ENCODE measurements at regions not wholly inside any gene's neighbourhood (a gene's known extent, or its start where the extent isn't known, plus 50 kb on each side); places are given as distances from the start of the nearest gene placed in this dataset.

DNA sequence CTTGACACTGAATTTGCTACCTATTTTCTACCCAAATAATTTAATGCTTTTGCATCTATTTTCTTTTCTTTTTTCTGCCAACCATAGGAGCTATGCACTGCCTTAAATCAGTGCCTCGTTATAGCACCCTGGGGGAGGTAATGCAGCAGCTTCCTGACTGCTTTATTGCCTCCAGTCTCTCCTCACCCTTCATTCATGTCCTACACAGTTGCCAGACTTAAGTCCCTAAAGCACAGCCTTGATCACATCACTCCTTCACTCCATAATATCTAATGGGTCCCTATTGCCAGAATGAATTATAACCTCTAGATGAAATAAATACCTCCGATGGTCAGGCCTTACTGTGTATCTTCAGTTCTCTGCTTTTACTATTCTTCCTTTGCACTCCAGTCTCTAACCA lies 211.2 kb upstream of the GLRA1 start:
- Mint-ChIP-seq H3K9me3 (ENCODE audit: low read depth) (peaks cover 8% of the 10 kb centered on the region), H3K27me3 (ENCODE audit: low read depth) (peaks cover 18% of the 10 kb centered on the region), H3K4me3 (ENCODE audit: unreplicated experiment) (no peak overlapping the region), H3K36me3 (ENCODE audit: low read depth) (no peaks in the 10 kb centered on the region), H3K4me1 (ENCODE audit: low read depth) (peaks cover 32% of the 10 kb centered on the region), H3K27ac (ENCODE audit: unreplicated experiment) (no peak overlapping the region)
- TF ChIP-seq CTCF (IDR thresholded peaks at IDR 0.05), result no peak
- DNase-seq (ENCODE audit: low spot score), result no peak

DNA sequence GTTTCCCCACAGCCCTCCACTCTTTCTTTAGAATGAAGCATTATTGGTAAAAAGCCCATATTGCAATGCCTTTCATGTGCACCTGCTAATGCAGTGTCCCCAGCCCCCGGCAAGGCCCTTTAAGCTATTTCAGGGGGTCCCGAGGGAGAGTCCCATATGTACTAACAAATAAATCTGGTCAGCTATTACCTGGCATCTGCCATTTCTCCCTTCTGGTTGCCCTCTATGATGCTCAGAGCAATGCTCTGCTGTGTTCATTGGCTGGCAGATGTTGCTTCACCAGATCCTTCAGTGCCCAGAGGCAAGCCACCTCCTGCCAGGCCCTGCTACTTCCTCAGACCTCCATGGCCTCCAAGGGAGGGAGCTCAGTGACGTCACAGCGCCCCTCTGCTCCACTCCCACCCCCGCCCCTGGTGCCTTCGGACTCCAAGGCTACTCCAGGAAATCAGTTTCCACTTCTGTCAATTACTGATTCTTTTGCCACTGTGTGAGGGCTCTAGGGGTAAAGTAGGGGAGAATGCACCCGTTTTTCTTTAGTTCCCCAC lies 201.1 kb upstream of the GLRA1 start:
- Mint-ChIP-seq H3K27me3 (ENCODE audit: low read depth) (peaks cover 19% of the 10 kb centered on the region), H3K4me3 (ENCODE audit: unreplicated experiment) (no peak overlapping the region), H3K27ac (ENCODE audit: unreplicated experiment) (no peak overlapping the region), H3K36me3 (ENCODE audit: low read depth) (no peaks in the 10 kb centered on the region), H3K9me3 (ENCODE audit: low read depth) (no peaks in the 10 kb centered on the region), H3K4me1 (ENCODE audit: low read depth) (peaks cover 6% of the 10 kb centered on the region)
- TF ChIP-seq CTCF (IDR thresholded peaks at IDR 0.05), result no peak
- DNase-seq (ENCODE audit: low spot score), result no peak

GRCh38 chr5:152124409-152125041 lies 199.9 kb upstream of the GLRA1 start:
- H3K4me3 Mint-ChIP-seq (ENCODE audit: unreplicated experiment), result no peak overlapping the region
- peaks cover 6% of the 10 kb centered on the region for H3K4me1 Mint-ChIP-seq (ENCODE audit: low read depth)
- DNase-seq (ENCODE audit: low spot score), result no peak
- H3K9me3 Mint-ChIP-seq (ENCODE audit: low read depth), result no peaks in the 10 kb centered on the region
- H3K27me3 Mint-ChIP-seq (ENCODE audit: low read depth), result peaks cover 26% of the 10 kb centered on the region
- H3K36me3 Mint-ChIP-seq (ENCODE audit: low read depth), result no peaks in the 10 kb centered on the region
- H3K27ac Mint-ChIP-seq (ENCODE audit: unreplicated experiment), result no peak overlapping the region
- no peak for TF ChIP-seq CTCF (IDR thresholded peaks at IDR 0.05)

- Mint-ChIP-seq H3K4me3 (ENCODE audit: unreplicated experiment) (no peak overlapping the region), H3K4me1 (ENCODE audit: low read depth) (peaks cover 5% of the 10 kb centered on the region), H3K36me3 (ENCODE audit: low read depth) (no peaks in the 10 kb centered on the region), H3K27me3 (ENCODE audit: low read depth) (peaks cover 20% of the 10 kb centered on the region), H3K27ac (ENCODE audit: unreplicated experiment) (no peak overlapping the region), H3K9me3 (ENCODE audit: low read depth) (peaks cover 5% of the 10 kb centered on the region)
- DNase-seq (ENCODE audit: low spot score), result no peak
- no peak for TF ChIP-seq CTCF (IDR thresholded peaks at IDR 0.05)
These were observed 194.2 kb upstream of the GLRA1 start for GRCh38 chr5:152118676-152119470.

GRCh38 chr5:152116934-152117333 lies 192.3 kb upstream of the GLRA1 start:
- H3K27ac Mint-ChIP-seq (ENCODE audit: unreplicated experiment), result no peak overlapping the region
- H3K27me3 Mint-ChIP-seq (ENCODE audit: low read depth), result peaks cover 15% of the 10 kb centered on the region
- H3K4me3 Mint-ChIP-seq (ENCODE audit: unreplicated experiment), result no peak overlapping the region
- H3K4me1 Mint-ChIP-seq (ENCODE audit: low read depth), result no peaks in the 10 kb centered on the region
- H3K9me3 Mint-ChIP-seq (ENCODE audit: low read depth), result peaks cover 5% of the 10 kb centered on the region
- no peaks in the 10 kb centered on the region for H3K36me3 Mint-ChIP-seq (ENCODE audit: low read depth)
- no peak for TF ChIP-seq CTCF (IDR thresholded peaks at IDR 0.05)
- DNase-seq (ENCODE audit: low spot score), result no peak

All from chondrocyte (in vitro differentiated cells).